ENCODE measurements at regions not wholly inside any gene's neighbourhood (a gene's known extent, or its start where the extent isn't known, plus 50 kb on each side); places are given as distances from the start of the nearest gene placed in this dataset.

- TF ChIP-seq, protein P1, sequence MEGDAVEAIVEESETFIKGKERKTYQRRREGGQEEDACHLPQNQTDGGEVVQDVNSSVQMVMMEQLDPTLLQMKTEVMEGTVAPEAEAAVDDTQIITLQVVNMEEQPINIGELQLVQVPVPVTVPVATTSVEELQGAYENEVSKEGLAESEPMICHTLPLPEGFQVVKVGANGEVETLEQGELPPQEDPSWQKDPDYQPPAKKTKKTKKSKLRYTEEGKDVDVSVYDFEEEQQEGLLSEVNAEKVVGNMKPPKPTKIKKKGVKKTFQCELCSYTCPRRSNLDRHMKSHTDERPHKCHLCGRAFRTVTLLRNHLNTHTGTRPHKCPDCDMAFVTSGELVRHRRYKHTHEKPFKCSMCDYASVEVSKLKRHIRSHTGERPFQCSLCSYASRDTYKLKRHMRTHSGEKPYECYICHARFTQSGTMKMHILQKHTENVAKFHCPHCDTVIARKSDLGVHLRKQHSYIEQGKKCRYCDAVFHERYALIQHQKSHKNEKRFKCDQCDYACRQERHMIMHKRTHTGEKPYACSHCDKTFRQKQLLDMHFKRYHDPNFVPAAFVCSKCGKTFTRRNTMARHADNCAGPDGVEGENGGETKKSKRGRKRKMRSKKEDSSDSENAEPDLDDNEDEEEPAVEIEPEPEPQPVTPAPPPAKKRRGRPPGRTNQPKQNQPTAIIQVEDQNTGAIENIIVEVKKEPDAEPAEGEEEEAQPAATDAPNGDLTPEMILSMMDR (conservative IDR thresholded peaks at IDR 0.05): no peak
- no peak for TF ChIP-seq ZFX (IDR thresholded peaks at IDR 0.05)
Observed at GRCh38 chr4:152175586-152175985, 360.3 kb downstream of the FBXW7 start.
